GM12864 (cell line): ENCODE measurements at regions not wholly inside any gene's neighbourhood (a gene's known extent, or its start where the extent isn't known, plus 50 kb on each side); places are given as distances from the start of the nearest gene placed in this dataset.

ENCODE experiments used
- DNase-seq: peaks from one replicate; pipeline ENCODE4 v3.0.0-alpha.2; 2011; ENCODE audit warnings: low read depth
- H3K4me3 ChIP-seq: 2 replicates; pipeline ENCODE4 v1.5.1; 2011; ENCODE audit warnings: mild to moderate bottlenecking, low read depth, low read length, control low read depth
- TF ChIP-seq, protein P1 (sequence below): IDR thresholded peaks from 2 replicates; pipeline ENCODE4 v1.5.1; 2011; ENCODE audit warnings: low read depth, mild to moderate bottlenecking, moderate library complexity, low read length, control low read depth, inconsistent platforms; ENCODE audit errors: missing control alignments

DNA sequence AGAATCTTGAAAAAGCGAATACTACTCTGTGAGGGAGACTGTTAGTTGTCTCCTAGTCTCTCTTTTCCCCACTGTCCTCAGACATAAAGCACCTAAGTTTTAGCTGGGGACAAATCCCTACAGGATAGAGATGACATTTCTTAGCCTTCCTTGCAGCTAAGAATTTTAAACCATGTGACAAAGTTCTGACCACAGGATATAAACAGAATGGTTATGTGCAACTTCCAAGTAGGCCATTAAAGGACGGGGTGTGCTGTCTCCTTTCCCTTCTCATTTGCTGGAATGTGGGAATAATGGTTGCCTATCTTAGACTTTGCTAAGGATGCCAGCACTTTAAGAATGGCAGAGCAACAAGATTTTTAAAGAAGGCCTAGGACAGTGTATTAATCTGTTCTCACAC lies 74.9 kb upstream of the PRPS1L1 start:
- TF ChIP-seq, protein P1, sequence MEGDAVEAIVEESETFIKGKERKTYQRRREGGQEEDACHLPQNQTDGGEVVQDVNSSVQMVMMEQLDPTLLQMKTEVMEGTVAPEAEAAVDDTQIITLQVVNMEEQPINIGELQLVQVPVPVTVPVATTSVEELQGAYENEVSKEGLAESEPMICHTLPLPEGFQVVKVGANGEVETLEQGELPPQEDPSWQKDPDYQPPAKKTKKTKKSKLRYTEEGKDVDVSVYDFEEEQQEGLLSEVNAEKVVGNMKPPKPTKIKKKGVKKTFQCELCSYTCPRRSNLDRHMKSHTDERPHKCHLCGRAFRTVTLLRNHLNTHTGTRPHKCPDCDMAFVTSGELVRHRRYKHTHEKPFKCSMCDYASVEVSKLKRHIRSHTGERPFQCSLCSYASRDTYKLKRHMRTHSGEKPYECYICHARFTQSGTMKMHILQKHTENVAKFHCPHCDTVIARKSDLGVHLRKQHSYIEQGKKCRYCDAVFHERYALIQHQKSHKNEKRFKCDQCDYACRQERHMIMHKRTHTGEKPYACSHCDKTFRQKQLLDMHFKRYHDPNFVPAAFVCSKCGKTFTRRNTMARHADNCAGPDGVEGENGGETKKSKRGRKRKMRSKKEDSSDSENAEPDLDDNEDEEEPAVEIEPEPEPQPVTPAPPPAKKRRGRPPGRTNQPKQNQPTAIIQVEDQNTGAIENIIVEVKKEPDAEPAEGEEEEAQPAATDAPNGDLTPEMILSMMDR = no peak
- no peak for DNase-seq
- no peak overlapping the region for H3K4me3 ChIP-seq

DNA sequence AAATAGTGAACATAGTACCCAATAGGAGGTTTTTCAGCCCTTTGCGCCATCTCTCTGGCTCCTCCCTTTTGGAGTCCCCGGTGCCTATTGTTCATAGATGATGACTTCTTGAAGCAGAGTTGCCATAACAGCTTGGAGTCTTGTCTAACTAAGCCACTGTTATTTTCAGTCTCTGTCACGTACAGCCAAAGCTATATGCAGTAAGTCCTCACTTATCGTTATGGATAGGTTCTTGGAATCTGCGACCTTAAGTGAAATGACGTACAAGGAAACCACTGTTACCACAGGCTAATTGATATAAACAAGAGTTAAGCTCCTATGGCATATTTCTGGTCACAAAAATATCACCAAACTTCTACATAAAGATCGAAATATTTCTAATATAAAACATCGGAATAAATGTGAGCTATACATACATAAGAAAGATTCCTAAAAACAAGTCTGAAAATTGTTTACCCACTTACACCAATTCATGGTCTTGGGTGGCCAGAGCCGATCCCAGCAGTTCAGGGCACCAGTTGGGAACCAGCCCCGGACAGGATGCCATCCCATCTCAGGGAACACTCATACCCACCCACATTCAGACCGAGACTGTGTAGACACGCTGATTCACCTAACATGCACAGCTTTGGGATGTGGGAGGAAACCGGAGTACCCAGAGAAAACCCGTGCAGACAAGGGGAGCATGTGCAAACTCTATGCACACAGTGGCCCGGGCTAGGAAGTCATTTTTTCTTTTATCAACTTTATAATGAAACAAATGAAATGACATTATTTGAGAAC lies 76.0 kb upstream of the PRPS1L1 start:
- H3K4me3 ChIP-seq = no peak overlapping the region
- DNase-seq = no peak
- TF ChIP-seq, protein P1 = no peak

DNA sequence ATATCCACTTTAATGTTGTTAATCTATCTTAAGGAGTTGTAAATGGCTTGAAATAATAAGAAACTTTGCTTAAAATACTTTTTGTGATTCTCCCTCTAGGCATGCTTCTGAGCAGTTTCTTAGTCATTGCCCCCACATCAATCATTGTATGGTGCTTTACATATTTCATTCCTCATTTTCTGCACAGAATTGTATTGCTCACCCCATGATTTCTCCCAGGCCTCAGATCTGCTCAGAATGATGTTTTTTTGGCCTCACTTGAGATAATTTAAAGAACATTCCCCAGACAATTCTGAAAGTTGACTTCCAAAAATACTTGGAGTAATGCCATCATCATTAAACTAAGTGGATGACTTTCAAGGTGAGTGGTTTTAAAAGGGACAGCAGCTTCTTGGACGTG lies 82.1 kb upstream of the PRPS1L1 start:
- TF ChIP-seq, protein P1 = no peak
- no peak for DNase-seq
- no peak overlapping the region for H3K4me3 ChIP-seq

DNA sequence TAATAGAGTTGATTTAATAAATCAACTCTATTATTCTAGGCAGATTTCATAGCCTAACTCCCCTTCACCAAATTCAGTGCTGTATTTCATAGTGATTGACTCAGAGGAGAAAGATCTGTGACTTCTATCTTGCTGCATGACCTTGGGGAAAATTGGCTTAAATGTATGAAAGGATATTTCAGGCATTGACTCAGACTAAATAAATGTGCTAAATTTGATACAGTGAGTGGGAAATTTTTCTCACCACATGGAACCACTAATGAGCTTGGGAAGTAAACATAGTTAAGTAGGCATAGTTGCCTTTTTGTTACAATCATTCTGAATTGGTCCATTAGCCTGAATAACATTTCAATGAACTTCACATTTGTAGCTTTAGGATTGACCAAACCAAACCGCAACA lies 89.0 kb upstream of the PRPS1L1 start:
- no peak for DNase-seq
- TF ChIP-seq, protein P1 = no peak

DNA sequence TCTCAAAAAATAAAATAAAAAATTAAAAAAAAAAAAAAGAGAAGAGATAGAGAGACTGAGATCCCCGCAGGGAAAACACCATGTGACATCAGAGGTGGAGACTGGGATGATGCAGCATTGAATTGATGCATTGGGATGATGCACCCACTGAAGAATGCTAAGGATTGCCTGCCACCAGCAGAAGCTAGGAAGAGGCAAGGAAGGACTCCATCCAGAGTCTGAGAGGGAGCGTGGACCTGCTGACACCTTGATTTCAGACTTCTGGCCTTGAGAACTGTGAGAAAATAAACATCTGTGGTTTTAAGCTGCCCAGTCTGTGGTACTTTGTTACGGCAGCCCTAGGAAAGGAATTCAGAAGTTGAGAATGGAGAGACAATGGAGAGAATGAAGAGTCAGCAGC lies 89.8 kb upstream of the PRPS1L1 start:
- no peak for DNase-seq
- TF ChIP-seq, protein P1 = no peak
- no peak overlapping the region for H3K4me3 ChIP-seq

More for the DNA sequence above, 89.0 kb upstream of the PRPS1L1 start:
- no peak overlapping the region for H3K4me3 ChIP-seq

DNA sequence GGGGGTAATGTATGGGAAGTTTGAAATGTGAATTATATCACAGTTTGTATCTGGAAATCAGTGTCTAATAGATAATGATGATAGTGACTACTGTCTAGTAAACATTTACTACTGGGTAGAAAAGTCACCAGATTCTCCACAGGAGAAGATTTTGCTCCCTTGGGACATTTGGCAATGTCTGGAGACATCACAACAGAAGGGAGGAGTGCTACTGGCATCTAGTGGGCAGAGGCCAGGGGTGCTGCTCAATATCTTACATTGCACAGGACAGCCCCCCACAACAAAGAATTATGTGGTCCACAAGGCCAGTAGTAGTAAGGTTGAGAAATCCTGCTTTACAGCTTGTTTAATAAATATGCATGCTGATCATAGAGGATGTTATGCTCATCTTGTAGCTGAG lies 92.3 kb upstream of the PRPS1L1 start:
- H3K4me3 ChIP-seq = no peak overlapping the region
- TF ChIP-seq, protein P1 = peak; percentile 15
- DNase-seq = no peak
